ENCODE measurements at regions not wholly inside any gene's neighbourhood (a gene's known extent, or its start where the extent isn't known, plus 50 kb on each side); places are given as distances from the start of the nearest gene placed in this dataset.

DNA sequence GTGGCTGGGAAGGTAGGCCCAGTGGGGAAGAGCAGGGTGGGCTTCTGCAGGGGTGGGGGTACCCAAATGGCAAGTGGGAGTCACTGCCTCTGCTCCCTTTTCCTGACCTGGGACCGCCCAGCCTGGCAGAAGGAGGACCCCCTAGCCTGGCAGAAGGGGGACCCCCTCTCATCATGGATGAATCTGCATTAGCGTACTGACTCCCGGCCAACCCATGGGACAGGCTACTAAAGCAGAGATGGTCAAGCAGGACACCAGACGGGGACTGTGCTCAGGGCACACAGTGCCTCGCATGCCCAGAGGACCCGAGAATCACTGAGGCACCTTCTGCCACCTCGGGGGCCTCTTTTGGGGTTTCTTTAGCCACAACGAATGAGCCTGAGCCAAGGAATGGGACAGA, 577.5 kb downstream of the GLRX3 start:
- Histone ChIP-seq H4K91ac (ENCODE audit: insufficient read depth, low read depth, low read length) (no peak overlapping the region), H2AFZ (replicated peaks; ENCODE audit: low read length, poor library complexity) (no peak overlapping the region), H2AK5ac (ENCODE audit: low read depth, low read length) (no peak overlapping the region), H2BK20ac (ENCODE audit: low read depth, low read length) (no peak overlapping the region), H2BK15ac (ENCODE audit: low read depth, low read length) (no peak overlapping the region), H3K4ac (ENCODE audit: low read depth, low read length) (no peak overlapping the region), H3K9me3 (ENCODE audit: control insufficient read depth, insufficient read depth, low read length) (peaks cover 59% of the 10 kb centered on the region), H3K4me1 (ENCODE audit: control insufficient read depth, insufficient read depth, low read length) (no peaks in the 10 kb centered on the region), H2BK120ac (ENCODE audit: low read depth, low read length) (no peak overlapping the region), H3K18ac (ENCODE audit: low read depth, low read length) (no peak overlapping the region), H4K20me1 (ENCODE audit: insufficient read depth, low read length) (no peaks in the 10 kb centered on the region), H3K79me1 (ENCODE audit: low read depth in 1 of 2, low read length in 2 of 2) (no peaks in the 10 kb centered on the region), H3K36me3 (ENCODE audit: control insufficient read depth, insufficient read depth, low read length) (no peaks in the 10 kb centered on the region), H4K8ac (ENCODE audit: low read depth in 2 of 2, low read length in 2 of 2) (no peak overlapping the region), H3K27ac (ENCODE audit: insufficient read depth, low read length) (no peak overlapping the region), H2AK9ac (replicated peaks; ENCODE audit: low read depth, low read length, poor library complexity) (no peak overlapping the region), H3K9me1 (ENCODE audit: insufficient read depth, low read length) (no peaks in the 10 kb centered on the region), H3K27me3 (ENCODE audit: control insufficient read depth, insufficient read depth, low read length) (no peaks in the 10 kb centered on the region), H4K5ac (ENCODE audit: low read depth, low read length) (no peak overlapping the region), H3K4me2 (ENCODE audit: low read depth, low read length) (no peak overlapping the region), H3K56ac (ENCODE audit: extremely low read depth, insufficient read depth, low read length) (no peak overlapping the region), H3K23ac (ENCODE audit: low read depth, low read length) (no peak overlapping the region), H3K4me3 (ENCODE audit: insufficient read depth, low read depth, low read length) (no peak overlapping the region), H2BK5ac (ENCODE audit: low read depth, low read length, poor library complexity, severe bottlenecking) (no peak overlapping the region), H3K9ac (ENCODE audit: low read depth, low read length) (no peak overlapping the region), H3K14ac (replicated peaks; ENCODE audit: low read depth, low read length) (no peak overlapping the region)
- dilution Hi-C loops (cut with HindIII; ENCODE audit: low sequenced_read_pairs, unreplicated experiment) (no loop called here), in situ Hi-C loops (cut with MboI; ENCODE audit: low sequenced_read_pairs) (no loop called here), intact Hi-C loops (cut with micrococcal nuclease) (no loop called here)
- BruUV-seq (replicated peaks): no TSS peak
- no peak for TF ChIP-seq POLR2A (IDR thresholded peaks at IDR 0.05; ENCODE audit: low read depth, low read length)
- TF ChIP-seq NFE2L2 (IDR thresholded peaks at IDR 0.05; ENCODE audit: low read depth, low read length): no peak
- no peak for TF ChIP-seq RAD21 (IDR thresholded peaks at IDR 0.05; ENCODE audit: low read length)
- no peak for TF ChIP-seq CEBPB (IDR thresholded peaks at IDR 0.05; ENCODE audit: low read depth, low read length)
- TF ChIP-seq SMC3 (IDR thresholded peaks at IDR 0.05; ENCODE audit: low read depth, low read length): no peak
- TF ChIP-seq CHD1 (IDR thresholded peaks at IDR 0.05; ENCODE audit: low read depth, low read length): no peak
- no peak for TF ChIP-seq BHLHE40 (IDR thresholded peaks at IDR 0.05; ENCODE audit: low read depth, low read length)
- TF ChIP-seq RCOR1 (IDR thresholded peaks at IDR 0.05; ENCODE audit: insufficient replicate concordance, low read length): no peak
- TF ChIP-seq RFX5 (IDR thresholded peaks at IDR 0.05; ENCODE audit: low read depth, low read length): no peak
- TF ChIP-seq ELK1 (IDR thresholded peaks at IDR 0.05; ENCODE audit: borderline replicate concordance, low read depth, low read length): no peak
- TF ChIP-seq, protein P1, sequence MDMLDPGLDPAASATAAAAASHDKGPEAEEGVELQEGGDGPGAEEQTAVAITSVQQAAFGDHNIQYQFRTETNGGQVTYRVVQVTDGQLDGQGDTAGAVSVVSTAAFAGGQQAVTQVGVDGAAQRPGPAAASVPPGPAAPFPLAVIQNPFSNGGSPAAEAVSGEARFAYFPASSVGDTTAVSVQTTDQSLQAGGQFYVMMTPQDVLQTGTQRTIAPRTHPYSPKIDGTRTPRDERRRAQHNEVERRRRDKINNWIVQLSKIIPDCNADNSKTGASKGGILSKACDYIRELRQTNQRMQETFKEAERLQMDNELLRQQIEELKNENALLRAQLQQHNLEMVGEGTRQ (IDR thresholded peaks at IDR 0.05; ENCODE audit: low read depth, low read length): no peak
- TF ChIP-seq CTCF (conservative IDR thresholded peaks at IDR 0.05; ENCODE audit: low read depth, low read length): no peak
- no peak for TF ChIP-seq MAFK (IDR thresholded peaks at IDR 0.05; ENCODE audit: low read depth, low read length)
- no peak for TF ChIP-seq FOS (IDR thresholded peaks at IDR 0.05; ENCODE audit: low read depth, low read length)
- WGBS, 2 experiments (ENCODE audit: extremely low coverage in 2 of 2, insufficient read length in 1 of 2): 82% methylated on average over 3 of the region's 8 CpGs; no CpG with 5 or more reads in 1 of the 2 experiments
- no peak for ATAC-seq (ENCODE audit: low read depth)
- POLR2A ChIA-PET (ENCODE audit: unreplicated experiment): no interaction called here
- CTCF ChIA-PET: no interaction called here
- DNase-seq: no peak
